ENCODE measurements at regions not wholly inside any gene's neighbourhood (a gene's known extent, or its start where the extent isn't known, plus 50 kb on each side); places are given as distances from the start of the nearest gene placed in this dataset.

- TF ChIP-seq SIN3A (conservative IDR thresholded peaks at IDR 0.05 in 1 of 2, IDR thresholded peaks at IDR 0.05 in 1 of 2; ENCODE audit: low read depth in 1 of 2, low read length in 2 of 2) (no peak), GTF2F1 (IDR thresholded peaks at IDR 0.05; ENCODE audit: borderline replicate concordance, low read depth, low read length) (no peak), SP2 (IDR thresholded peaks at IDR 0.05; ENCODE audit: low read length) (no peak), POU5F1 (IDR thresholded peaks at IDR 0.05; ENCODE audit: low read depth, low read length) (no peak), SRF (IDR thresholded peaks at IDR 0.05; ENCODE audit: low read depth, low read length) (no peak), NANOG (IDR thresholded peaks at IDR 0.05; ENCODE audit: insufficient read depth, low read depth, low read length, poor library complexity, severe bottlenecking) (no peak)
Measured at GRCh38 chr14:99325016-99325415, 53.0 kb upstream of the BCL11B start (continued).
